ENCODE measurements at regions not wholly inside any gene's neighbourhood (a gene's known extent, or its start where the extent isn't known, plus 50 kb on each side); places are given as distances from the start of the nearest gene placed in this dataset.

DNA sequence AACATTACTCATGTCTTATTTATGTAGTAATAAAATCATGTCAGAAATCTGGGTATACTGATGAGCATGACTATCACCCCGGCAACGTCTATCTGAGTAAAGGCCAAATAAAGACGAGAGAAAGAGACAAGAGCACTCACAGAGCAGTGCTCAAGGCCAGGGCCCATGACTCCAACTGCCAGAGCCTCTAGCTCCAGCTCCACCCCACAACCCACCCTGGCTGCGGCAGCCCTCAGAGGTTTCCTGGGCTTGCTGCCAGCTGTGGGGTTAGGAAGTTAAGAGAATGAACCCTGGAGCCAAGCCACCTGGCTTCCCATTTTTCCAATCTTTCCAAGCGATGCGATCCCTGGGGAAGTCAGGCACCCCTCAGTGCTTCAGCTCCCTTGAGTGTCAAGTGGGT, 92.0 kb upstream of the PAX1 start:
- DNase-seq (ENCODE audit: low read depth), result no peak

DNA sequence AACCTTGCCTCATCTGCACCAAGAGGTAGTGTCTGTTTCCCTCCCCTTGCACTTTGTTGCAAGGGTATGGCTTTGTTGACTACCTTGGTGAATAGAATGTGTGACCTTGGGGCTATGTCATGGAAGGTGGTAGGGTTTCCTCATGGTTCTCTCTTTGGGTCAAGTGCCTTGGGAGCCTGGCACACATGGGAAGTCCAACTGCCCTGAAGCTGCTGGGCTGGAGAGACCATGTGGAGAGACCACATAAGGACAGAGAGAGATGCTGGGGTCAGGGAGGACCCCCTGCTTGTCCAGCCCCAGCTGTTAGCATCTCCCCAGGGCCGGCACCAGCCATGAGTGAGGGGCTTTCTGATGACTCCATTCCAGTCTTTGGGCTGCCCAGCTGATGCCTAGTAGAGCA, 95.5 kb upstream of the PAX1 start:
- H3K4me3 ChIP-seq (ENCODE audit: low read depth, low read length), result no peak overlapping the region
- TF ChIP-seq, protein P1, sequence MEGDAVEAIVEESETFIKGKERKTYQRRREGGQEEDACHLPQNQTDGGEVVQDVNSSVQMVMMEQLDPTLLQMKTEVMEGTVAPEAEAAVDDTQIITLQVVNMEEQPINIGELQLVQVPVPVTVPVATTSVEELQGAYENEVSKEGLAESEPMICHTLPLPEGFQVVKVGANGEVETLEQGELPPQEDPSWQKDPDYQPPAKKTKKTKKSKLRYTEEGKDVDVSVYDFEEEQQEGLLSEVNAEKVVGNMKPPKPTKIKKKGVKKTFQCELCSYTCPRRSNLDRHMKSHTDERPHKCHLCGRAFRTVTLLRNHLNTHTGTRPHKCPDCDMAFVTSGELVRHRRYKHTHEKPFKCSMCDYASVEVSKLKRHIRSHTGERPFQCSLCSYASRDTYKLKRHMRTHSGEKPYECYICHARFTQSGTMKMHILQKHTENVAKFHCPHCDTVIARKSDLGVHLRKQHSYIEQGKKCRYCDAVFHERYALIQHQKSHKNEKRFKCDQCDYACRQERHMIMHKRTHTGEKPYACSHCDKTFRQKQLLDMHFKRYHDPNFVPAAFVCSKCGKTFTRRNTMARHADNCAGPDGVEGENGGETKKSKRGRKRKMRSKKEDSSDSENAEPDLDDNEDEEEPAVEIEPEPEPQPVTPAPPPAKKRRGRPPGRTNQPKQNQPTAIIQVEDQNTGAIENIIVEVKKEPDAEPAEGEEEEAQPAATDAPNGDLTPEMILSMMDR (IDR thresholded peaks at IDR 0.05; ENCODE audit: control insufficient read depth, extremely low read depth, insufficient read depth), result no peak

More for the DNA sequence above, 92.0 kb upstream of the PAX1 start:
- TF ChIP-seq, protein P1 (IDR thresholded peaks at IDR 0.05; ENCODE audit: control insufficient read depth, extremely low read depth, insufficient read depth), result no peak
- no peak overlapping the region for H3K4me3 ChIP-seq (ENCODE audit: low read depth, low read length)

DNA sequence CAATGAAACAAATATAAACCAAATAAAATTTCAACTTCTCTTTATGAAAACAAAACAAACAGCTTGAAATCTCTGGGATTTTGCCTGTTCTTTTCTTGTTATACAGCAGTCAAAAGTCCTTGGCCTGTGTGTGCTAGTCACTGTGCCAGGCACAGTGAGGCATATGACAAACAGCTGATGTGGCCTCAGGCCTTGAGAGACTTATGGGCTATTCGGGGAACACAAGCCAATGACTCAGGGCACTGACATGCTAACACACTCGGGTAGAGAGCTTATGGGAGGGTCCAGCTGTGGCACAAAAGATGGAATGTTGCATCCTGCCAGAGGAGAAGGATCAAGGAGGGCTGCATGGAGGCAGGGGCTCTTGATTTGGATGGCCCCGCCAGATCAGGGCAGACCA, 95.4 kb upstream of the NKX2-2 start:
- no peak for DNase-seq (ENCODE audit: low read depth)
- TF ChIP-seq, protein P1 (IDR thresholded peaks at IDR 0.05; ENCODE audit: control insufficient read depth, extremely low read depth, insufficient read depth), result no peak
- no peak overlapping the region for H3K4me3 ChIP-seq (ENCODE audit: low read depth, low read length)

More for the DNA sequence above, 95.5 kb upstream of the PAX1 start:
- DNase-seq (ENCODE audit: low read depth), result no peak

DNA sequence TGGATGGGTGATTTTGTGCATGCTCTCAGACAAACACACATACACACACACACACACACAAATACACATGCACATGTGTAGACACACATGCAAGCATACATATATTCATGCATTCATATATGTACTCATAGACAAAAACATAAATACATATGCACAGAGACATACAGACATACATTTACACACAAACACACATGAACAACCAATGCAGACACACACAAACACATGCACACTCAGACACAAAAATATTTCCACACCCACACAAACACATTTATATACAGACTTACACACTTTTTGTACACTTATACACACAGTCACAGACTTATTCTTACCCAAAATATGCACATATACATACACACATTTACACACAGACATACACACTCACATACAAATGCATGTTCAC, 94.9 kb upstream of the NKX2-2 start:
- TF ChIP-seq, protein P1 (IDR thresholded peaks at IDR 0.05; ENCODE audit: control insufficient read depth, extremely low read depth, insufficient read depth), result no peak
- DNase-seq (ENCODE audit: low read depth), result no peak
- H3K4me3 ChIP-seq (ENCODE audit: low read depth, low read length), result no peak overlapping the region

DNA sequence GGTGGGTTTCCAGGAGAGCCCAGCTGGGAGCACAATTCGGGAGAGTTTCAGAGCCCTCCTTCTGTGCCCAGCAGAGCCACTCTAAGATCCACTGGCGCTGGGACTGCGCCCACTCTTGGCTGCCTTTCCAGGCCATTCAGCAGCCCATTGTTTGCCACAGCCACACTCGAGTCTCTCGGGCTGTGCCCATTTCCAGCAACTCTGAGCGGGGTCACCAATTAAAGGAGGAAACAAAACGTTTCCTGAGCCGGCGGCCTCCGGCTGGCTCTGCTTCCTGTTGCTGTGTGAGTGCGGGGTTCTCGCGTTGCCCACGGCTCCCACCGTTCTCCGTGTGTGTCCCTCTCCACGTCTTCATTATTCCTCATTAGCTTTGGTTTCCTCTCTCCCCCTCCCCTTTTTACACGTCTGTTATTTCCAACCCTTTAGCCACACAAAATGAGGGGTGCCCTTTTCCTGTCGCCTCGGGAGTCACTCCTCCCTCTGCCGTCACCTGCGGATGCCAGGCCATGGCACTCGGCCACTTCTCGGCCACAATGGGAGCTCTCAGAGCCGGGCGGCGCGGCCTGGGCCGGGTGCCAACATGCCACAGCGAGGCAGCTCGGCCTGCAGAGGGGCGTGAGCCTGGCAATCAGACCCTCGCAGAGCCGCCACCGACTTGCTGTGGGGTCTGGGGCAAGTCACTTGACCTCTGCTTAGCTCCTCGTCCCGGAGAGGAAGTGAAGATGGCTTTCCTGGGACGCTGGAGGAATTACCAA, 94.3 kb upstream of the NKX2-2 start:
- TF ChIP-seq, protein P1 (IDR thresholded peaks at IDR 0.05; ENCODE audit: control insufficient read depth, extremely low read depth, insufficient read depth), result no peak
- no peak for DNase-seq (ENCODE audit: low read depth)
- H3K4me3 ChIP-seq (ENCODE audit: low read depth, low read length), result no peak overlapping the region

DNA sequence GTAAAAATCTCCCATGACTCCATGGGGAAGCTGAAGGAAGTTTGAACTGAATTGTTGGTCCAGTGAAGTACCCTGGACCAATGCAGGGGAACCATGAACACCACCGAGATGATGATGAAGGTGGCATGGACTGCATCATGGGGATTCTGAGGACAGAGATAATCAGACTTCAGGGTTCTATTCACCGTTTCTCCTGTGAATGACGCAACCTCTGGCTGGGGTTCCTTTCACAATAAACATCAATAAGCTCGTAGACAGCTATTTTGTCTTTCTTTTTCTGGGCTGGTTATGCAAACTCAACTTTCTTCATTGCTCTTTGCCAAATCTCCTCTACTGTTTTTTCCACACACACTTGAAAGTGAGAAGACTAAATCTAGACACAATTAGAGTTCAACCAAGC, 87.9 kb upstream of the NKX2-2 start:
- TF ChIP-seq, protein P1 (IDR thresholded peaks at IDR 0.05; ENCODE audit: control insufficient read depth, extremely low read depth, insufficient read depth), result no peak
- no peak overlapping the region for H3K4me3 ChIP-seq (ENCODE audit: low read depth, low read length)
- DNase-seq (ENCODE audit: low read depth), result no peak

DNA sequence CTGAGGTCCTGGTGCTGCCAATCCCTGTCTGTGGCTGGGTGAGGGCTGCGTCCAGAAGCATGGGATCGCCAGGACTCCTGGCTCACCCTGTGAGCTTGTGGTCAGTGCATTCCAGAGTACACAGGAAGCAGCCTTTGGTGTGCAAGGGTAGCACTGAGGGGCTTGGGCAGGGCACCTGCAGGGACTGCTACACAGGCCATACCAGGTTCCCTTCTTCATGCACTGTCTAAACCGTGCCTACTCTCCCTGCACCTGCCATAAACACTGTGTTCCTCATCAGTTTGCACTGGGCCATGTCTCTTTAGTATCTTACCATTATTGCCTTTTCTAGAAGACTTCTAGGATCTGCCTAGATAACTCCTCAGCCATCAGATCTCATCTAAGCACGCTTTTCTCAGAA, 72.8 kb upstream of the NKX2-2 start:
- no peak overlapping the region for H3K4me3 ChIP-seq (ENCODE audit: low read depth, low read length)
- no peak for DNase-seq (ENCODE audit: low read depth)
- TF ChIP-seq, protein P1 (IDR thresholded peaks at IDR 0.05; ENCODE audit: control insufficient read depth, extremely low read depth, insufficient read depth), result no peak

All from LNCaP clone FGC (cell line).